Fibroblast of lung (primary cell): ENCODE measurements at regions not wholly inside any gene's neighbourhood (a gene's known extent, or its start where the extent isn't known, plus 50 kb on each side); places are given as distances from the start of the nearest gene placed in this dataset.
"Not testable (repeated sequence)": the region's sequence is repeated elsewhere in the genome, so short reads cannot be mapped to it uniquely, and the experiment has no call there.

ENCODE experiments used
- CTCF ChIP-seq, 2 donors: IDR thresholded peaks in 1 of 2; conservative IDR thresholded peaks in 1 of 2; 1 replicate in 1 of 2; 2 replicates in 1 of 2; pipeline ENCODE4 v1.5.1; 2011 to 2012; ENCODE audit warnings: low read length in 2 of 2, control low read depth in 1 of 2, inconsistent platforms in 1 of 2, low read depth in 1 of 2, mild to moderate bottlenecking in 1 of 2
- EZH2 ChIP-seq: IDR thresholded peaks from 2 replicates; pipeline ENCODE4 v1.5.1; 2012; ENCODE audit warnings: low read length, control low read depth, mild to moderate bottlenecking; ENCODE audit errors: missing control alignments

- not testable (repeated sequence) for TF ChIP-seq CTCF (conservative IDR thresholded peaks at IDR 0.05 in 1 of 2, IDR thresholded peaks at IDR 0.05 in 1 of 2; ENCODE audit: low read depth in 1 of 2, low read length in 2 of 2); EZH2
Observed at GRCh38 chr6:101171049-101171448, 222.5 kb upstream of the GRIK2 start.
